Pancreas (tissue), 10 donors: ENCODE measurements at regions not wholly inside any gene's neighbourhood (a gene's known extent, or its start where the extent isn't known, plus 50 kb on each side); places are given as distances from the start of the nearest gene placed in this dataset.
"Not testable (repeated sequence)": the region's sequence is repeated elsewhere in the genome, so short reads cannot be mapped to it uniquely, and the experiment has no call there.

ENCODE experiments used
- ATAC-seq, 4 donors: fragments of 200-7000 bp; cut with Tn5 transposase; one replicate each; pipeline versions ENCODE4 v1.8.0 to v1.9.1; 2020; ENCODE audit warnings: mild to moderate bottlenecking in 4 of 4, moderate library complexity in 4 of 4
- DNase-seq, 6 donors: peaks; one replicate each; pipeline ENCODE4 v3.0.0-alpha.2; 2020
- FAIRE-seq: peaks from 2 replicates; lab custom pipeline; 2012; peaks lifted over from hg19 to GRCh38; lab: Jason Lieb, UNC
- H3K27ac ChIP-seq, 4 donors: fragments of 200-600 bp; sonication (generic); 1 replicate in 3 of 4; 2 replicates in 1 of 4; pipeline versions ENCODE4 v1.5.0 to v1.8.0; 2020
- H3K27me3 ChIP-seq, 4 donors: fragments of 200-600 bp; one replicate each; pipeline ENCODE4 v1.8.0; 2021
- H3K36me3 ChIP-seq, 3 donors: fragments of 200-600 bp; sonication (generic) in 1 of 3; one replicate each; pipeline versions ENCODE4 v1.5.0 to v1.8.0; 2020 to 2021
- H3K4me1 ChIP-seq, 3 donors: fragments of 200-600 bp; one replicate each; pipeline ENCODE4 v1.8.0; 2021
- H3K4me3 ChIP-seq, 4 donors: fragments of 200-600 bp; sonication (generic) in 2 of 4; one replicate each; pipeline versions ENCODE4 v1.5.0 to v1.8.0; 2020 to 2021
- H3K9me3 ChIP-seq, 4 donors: fragments of 200-600 bp; one replicate each; pipeline ENCODE4 v1.8.0; 2021
- WGBS, 2 donors: extraction: QIAGEN DNeasy Blood & Tissue Kit; methylation state at CpG; one replicate each; pipeline ENCODE4 v1.1.7; 2013; 5-methylcytosine and 5-hydroxymethylcytosine counted together
- intact Hi-C, 3 donors: fragments of 100-400 bp; cut with DNase I; formaldehyde crosslinking; loops; one replicate each; pipeline versions ENCODE4 v1.11.1 to v1.14.2; 2022
- TF ChIP-seq, protein P1 (sequence below), 4 donors: fragments of 200-600 bp; sonication (generic) in 3 of 4; IDR thresholded peaks; one replicate each; pipeline versions ENCODE4 v1.5.0 to v1.8.0; 2021; ENCODE audit warnings: antibody characterized with exemption in 4 of 4
- donor health status: healthy with polysubstance abuse.
- donor health status: DM: no; HTN: no; CAD: no; lungs with moderate emphysema.
- donor health status: DM: no; HTN: no; CAD: no.
- donor health status: control.
- donor health status: control.
- donor health status: Bipolar disorder and iron deficiency.
- donor health status: DM: yes; HTN: yes; CAD: no.
- donor health status: DM: no; HTN: no; CAD: no.
- donor health status: DM: no; HTN: no; CAD: no.
- donor health status: DM: yes; HTN: yes; CAD: no.

DNA sequence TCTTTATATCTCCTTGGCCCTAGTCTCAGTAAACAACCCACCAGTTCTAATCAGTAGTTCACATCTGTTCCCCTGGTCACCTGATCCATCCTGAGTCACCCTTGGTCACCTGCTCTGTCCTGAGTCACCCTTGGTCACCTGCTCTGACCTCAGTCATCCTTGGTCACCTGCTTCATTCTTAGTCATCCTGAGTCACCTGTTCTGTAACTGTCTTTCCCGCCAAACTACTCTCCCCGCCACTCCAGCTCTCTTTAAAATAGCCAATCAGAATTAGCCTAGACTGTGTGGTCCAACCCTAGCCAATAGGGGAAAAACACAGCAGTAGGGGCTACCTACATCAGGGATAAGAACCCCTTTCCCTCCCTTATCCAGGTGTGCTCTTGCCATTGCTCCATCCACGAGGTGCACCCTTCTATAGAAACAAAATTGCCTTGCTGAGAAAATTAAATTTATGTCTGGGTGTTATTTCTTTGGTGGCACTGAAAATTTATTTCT lies 245.4 kb upstream of the DIO3 start:
- ATAC-seq = no peak

DNA sequence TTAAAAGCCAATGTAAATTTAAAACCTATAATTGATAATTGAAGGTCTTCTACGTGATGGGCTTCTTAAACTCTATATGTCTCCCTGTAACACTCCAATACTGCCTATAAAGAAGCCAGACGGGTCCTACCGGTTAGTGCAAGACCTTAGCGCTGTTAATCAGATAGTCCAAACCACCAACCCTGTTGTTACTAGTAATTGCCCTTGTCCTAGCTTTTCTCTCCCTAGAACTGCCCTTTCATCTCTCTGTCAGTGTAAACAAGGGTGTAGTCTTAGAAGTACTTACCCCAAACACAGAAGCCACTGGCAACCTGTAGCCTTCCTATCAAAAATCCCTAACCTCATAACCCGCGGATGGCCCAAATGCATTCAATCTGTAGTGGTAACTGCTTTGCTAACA lies 243.0 kb upstream of the DIO3 start:
- ATAC-seq (no peak), DNase-seq (no peak), FAIRE-seq (no peak)
- Histone ChIP-seq H3K36me3 (no peaks in the 10 kb centered on the region), H3K4me1 (no peaks in the 10 kb centered on the region), H3K27ac (no peak overlapping the region), H3K27me3 (no peaks in the 10 kb centered on the region), H3K9me3 (no peaks in the 10 kb centered on the region), H3K4me3 (no peak overlapping the region)
- 68% methylated on average over 6 of the region's 6 CpGs for WGBS, 2 donors
- TF ChIP-seq, protein P1, sequence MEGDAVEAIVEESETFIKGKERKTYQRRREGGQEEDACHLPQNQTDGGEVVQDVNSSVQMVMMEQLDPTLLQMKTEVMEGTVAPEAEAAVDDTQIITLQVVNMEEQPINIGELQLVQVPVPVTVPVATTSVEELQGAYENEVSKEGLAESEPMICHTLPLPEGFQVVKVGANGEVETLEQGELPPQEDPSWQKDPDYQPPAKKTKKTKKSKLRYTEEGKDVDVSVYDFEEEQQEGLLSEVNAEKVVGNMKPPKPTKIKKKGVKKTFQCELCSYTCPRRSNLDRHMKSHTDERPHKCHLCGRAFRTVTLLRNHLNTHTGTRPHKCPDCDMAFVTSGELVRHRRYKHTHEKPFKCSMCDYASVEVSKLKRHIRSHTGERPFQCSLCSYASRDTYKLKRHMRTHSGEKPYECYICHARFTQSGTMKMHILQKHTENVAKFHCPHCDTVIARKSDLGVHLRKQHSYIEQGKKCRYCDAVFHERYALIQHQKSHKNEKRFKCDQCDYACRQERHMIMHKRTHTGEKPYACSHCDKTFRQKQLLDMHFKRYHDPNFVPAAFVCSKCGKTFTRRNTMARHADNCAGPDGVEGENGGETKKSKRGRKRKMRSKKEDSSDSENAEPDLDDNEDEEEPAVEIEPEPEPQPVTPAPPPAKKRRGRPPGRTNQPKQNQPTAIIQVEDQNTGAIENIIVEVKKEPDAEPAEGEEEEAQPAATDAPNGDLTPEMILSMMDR (IDR thresholded peaks at IDR 0.05) = no peak
- intact Hi-C loops = no loop called here

More for the DNA sequence above, 245.4 kb upstream of the DIO3 start:
- H3K4me1 ChIP-seq = no peaks in the 10 kb centered on the region
- no peak overlapping the region for H3K27ac ChIP-seq
- TF ChIP-seq, protein P1 (IDR thresholded peaks at IDR 0.05) = no peak
- H3K36me3 ChIP-seq = no peaks in the 10 kb centered on the region
- H3K4me3 ChIP-seq = no peak overlapping the region
- H3K9me3 ChIP-seq = no peaks in the 10 kb centered on the region
- H3K27me3 ChIP-seq = no peaks in the 10 kb centered on the region
- 79 to 90% methylated on average over 3 of the region's 3 CpGs for WGBS, 2 donors
- FAIRE-seq (no peak), DNase-seq (peak in 1 of 6 donors; percentile 34)
- intact Hi-C loops = no loop called here

DNA sequence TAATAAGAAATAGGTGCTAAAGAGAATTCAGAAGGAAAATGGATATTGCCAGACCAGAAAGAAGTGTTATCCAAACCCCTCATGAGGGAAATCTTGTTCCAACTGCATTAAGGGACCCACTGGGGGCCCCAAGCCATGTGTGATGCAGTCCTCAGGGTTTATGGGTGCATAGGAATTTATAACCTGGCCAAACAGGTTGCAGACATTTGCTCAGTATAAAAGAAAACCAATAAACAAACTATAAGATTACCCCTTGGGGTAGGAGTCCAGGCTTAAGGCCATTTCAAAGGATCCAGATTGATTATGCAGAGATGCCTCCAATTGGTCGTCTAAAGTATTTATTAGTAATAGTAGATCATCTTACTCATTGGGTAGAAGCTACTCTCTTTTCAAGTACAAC lies 240.9 kb upstream of the DIO3 start:
- intact Hi-C loops = no loop called here
- 55 to 71% methylated on average over 1 of the region's 1 CpG for WGBS, 2 donors
- FAIRE-seq = no peak
- H3K27me3 ChIP-seq = no peaks in the 10 kb centered on the region
- no peak for ATAC-seq
- no peaks in the 10 kb centered on the region for H3K4me1 ChIP-seq
- H3K4me3 ChIP-seq = no peak overlapping the region
- H3K9me3 ChIP-seq = no peaks in the 10 kb centered on the region
- DNase-seq = no peak
- TF ChIP-seq, protein P1 (IDR thresholded peaks at IDR 0.05) = no peak
- no peak overlapping the region for H3K27ac ChIP-seq
- no peaks in the 10 kb centered on the region for H3K36me3 ChIP-seq

DNA sequence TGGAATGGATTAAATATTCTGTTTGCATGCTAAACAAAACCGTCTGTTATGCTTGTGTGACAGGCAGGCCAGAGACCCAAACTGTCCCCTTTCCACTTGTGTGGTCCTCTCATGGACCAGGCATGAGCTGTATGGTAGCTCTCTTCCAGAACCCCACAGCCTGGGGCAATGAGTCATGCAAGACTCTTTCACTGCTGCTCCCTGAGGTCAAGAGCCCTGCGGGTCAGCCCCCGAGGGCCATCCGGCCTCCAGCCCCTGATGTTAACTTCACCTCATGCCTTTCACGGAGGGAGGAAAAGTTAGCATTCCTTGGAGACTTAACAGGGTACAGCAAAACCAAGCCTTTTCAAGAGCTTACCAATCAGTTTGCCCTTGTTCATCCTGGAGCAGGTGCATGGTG lies 239.1 kb upstream of the DIO3 start:
- H3K4me3 ChIP-seq = no peak overlapping the region
- no peaks in the 10 kb centered on the region for H3K36me3 ChIP-seq
- no peak for FAIRE-seq
- no peak for ATAC-seq
- no peak overlapping the region for H3K27ac ChIP-seq
- WGBS, 2 donors = 67 to 83% methylated on average over 5 of the region's 5 CpGs
- no peaks in the 10 kb centered on the region for H3K9me3 ChIP-seq
- intact Hi-C loops = no loop called here
- H3K4me1 ChIP-seq = no peaks in the 10 kb centered on the region
- no peaks in the 10 kb centered on the region for H3K27me3 ChIP-seq
- TF ChIP-seq, protein P1 (IDR thresholded peaks at IDR 0.05) = no peak
- DNase-seq = no peak

DNA sequence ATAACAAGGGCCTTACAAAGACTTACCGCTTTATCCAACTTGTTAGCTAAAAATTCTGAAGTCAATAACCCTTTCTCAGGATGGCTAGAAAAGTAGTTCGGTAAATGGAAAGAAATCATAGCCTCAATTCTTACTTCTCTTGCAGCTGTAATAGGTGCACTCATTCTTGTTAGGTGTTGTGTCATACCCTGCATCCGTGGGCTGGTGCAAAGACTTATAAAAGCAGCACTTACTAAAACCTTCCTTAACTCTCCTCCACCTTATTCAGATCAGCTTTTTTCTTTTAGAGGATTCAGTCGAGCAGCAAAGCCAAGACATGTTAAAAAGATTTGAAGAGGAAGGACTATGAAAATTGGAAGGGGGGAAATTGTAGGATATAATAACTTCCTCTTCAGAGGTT lies 238.2 kb upstream of the DIO3 start:
- no peaks in the 10 kb centered on the region for H3K36me3 ChIP-seq
- ATAC-seq (no peak), DNase-seq (no peak), FAIRE-seq (no peak)
- 83 to 93% methylated on average over 4 of the region's 4 CpGs for WGBS, 2 donors
- TF ChIP-seq, protein P1 (IDR thresholded peaks at IDR 0.05) = no peak
- no peak overlapping the region for H3K4me3 ChIP-seq
- H3K27ac ChIP-seq = no peak overlapping the region
- H3K4me1 ChIP-seq = peaks cover 0 to 4% (median 0%) of the 10 kb centered on the region in 3 donors
- no peaks in the 10 kb centered on the region for H3K9me3 ChIP-seq
- intact Hi-C loops = no loop called here
- no peaks in the 10 kb centered on the region for H3K27me3 ChIP-seq

DNA sequence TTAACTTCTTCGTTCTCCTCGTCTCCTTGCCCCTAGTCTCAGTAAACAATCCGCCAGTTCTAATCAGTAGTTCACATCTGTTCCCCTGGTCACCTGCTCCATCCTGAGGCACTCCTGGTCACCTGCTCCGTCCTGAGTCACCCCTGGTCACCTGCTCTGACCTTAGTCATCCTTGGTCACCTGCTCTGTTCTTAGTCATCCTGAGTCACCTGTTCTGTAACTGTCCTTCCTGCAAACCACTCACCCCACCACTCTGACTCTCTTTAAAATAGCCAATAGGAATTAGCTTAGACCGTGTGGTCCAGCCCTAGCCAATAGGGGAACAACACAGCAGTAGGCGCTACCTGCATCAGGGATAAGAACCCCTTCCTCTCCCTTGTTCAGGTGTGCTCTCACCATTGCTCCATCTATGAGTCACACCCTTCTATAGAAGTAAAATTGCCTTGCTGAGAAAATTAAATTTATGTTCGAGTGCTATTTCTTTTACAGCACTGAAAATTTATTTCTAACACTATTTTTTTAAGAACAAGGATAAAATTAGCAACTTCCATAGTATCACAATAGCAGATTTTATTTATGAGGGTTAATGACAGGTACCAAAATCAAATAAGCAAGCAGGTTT lies 237.6 kb upstream of the DIO3 start:
- 74 to 91% methylated on average over 7 of the region's 7 CpGs for WGBS, 2 donors
- FAIRE-seq, H3K4me3 ChIP-seq, intact Hi-C loops, ATAC-seq, H3K9me3 ChIP-seq, H3K27ac ChIP-seq, H3K27me3 ChIP-seq, H3K36me3 ChIP-seq, DNase-seq, H3K4me1 ChIP-seq: not testable (repeated sequence)
